ENCODE measurements at regions not wholly inside any gene's neighbourhood (a gene's known extent, or its start where the extent isn't known, plus 50 kb on each side); places are given as distances from the start of the nearest gene placed in this dataset.

GRCh38 chr19:30222992-30223865 is 149.0 kb upstream of the ZNF536 start:
- no peak for DNase-seq

- no peak for DNase-seq
Observed at GRCh38 chr19:30223866-30224688, 148.1 kb upstream of the ZNF536 start.

- no peak for DNase-seq
Observed at GRCh38 chr19:30224689-30225606, 147.2 kb upstream of the ZNF536 start.

- no peak for DNase-seq
Observed at GRCh38 chr19:30225676-30226463, 146.3 kb upstream of the ZNF536 start.

GRCh38 chr19:30226464-30227011 is 145.6 kb upstream of the ZNF536 start:
- no peak for DNase-seq

GRCh38 chr19:30227012-30227621 is 145.1 kb upstream of the ZNF536 start:
- no peak for DNase-seq

GRCh38 chr19:30227661-30228112 is 144.5 kb upstream of the ZNF536 start:
- DNase-seq: peak; percentile 71

- no peak for DNase-seq
Observed at GRCh38 chr19:30228113-30228834, 143.9 kb upstream of the ZNF536 start.

GRCh38 chr19:30228835-30229524 is 143.2 kb upstream of the ZNF536 start:
- DNase-seq: no peak

GRCh38 chr19:30229525-30230174 is 142.5 kb upstream of the ZNF536 start:
- no peak for DNase-seq

- DNase-seq: no peak
Observed at GRCh38 chr19:30231408-30232318, 140.5 kb upstream of the ZNF536 start.

- DNase-seq: no peak
Observed at GRCh38 chr19:30233375-30233774, 138.8 kb upstream of the ZNF536 start.

GRCh38 chr19:30235946-30236345 is 136.2 kb upstream of the ZNF536 start:
- DNase-seq: no peak

- no peak for DNase-seq
Observed at GRCh38 chr19:30236587-30236986, 135.6 kb upstream of the ZNF536 start.

- DNase-seq: no peak
Observed at GRCh38 chr19:30237140-30237539, 135.0 kb upstream of the ZNF536 start.

GRCh38 chr19:30240904-30241695 is 131.1 kb upstream of the ZNF536 start:
- no peak for DNase-seq

- DNase-seq: no peak
Observed at GRCh38 chr19:30244533-30244932, 127.7 kb upstream of the ZNF536 start.
